ENCODE measurements at regions not wholly inside any gene's neighbourhood (a gene's known extent, or its start where the extent isn't known, plus 50 kb on each side); places are given as distances from the start of the nearest gene placed in this dataset.

GRCh38 chr11:60647087-60647486 lies 52.3 kb upstream of the MS4A8 start:
- DNase-seq (ENCODE audit: extremely low read depth, insufficient read length) = no peak
- Histone ChIP-seq H3K27me3 (replicated peaks; ENCODE audit: control insufficient read depth, insufficient read depth, low read length) (no peaks in the 10 kb centered on the region; the same call in 1 of the 2 replicates), H3K36me3 (ENCODE audit: control insufficient read depth, insufficient read depth, low read length) (no peaks in the 10 kb centered on the region), H3K4me3 (replicated peaks; ENCODE audit: low read depth, low read length) (no peak overlapping the region)
- no peak for TF ChIP-seq CTCF (IDR thresholded peaks at IDR 0.05; ENCODE audit: insufficient read depth, low read length, poor library complexity, severe bottlenecking)
